ENCODE measurements at regions not wholly inside any gene's neighbourhood (a gene's known extent, or its start where the extent isn't known, plus 50 kb on each side); places are given as distances from the start of the nearest gene placed in this dataset.

- POLR2A ChIA-PET (ENCODE audit: partially characterized antibody), result no interaction called here
- no peaks in the 10 kb centered on the region for H3K9me3 ChIP-seq (ENCODE audit: insufficient read depth in 2 of 2, low read depth in 1 of 2, low read length in 1 of 2)
- FAIRE-seq, result no peak
- TF ChIP-seq CBX8 (IDR thresholded peaks at IDR 0.05; ENCODE audit: borderline replicate concordance, low read depth, low read length), result no peak
- no peak for TF ChIP-seq BACH1 (IDR thresholded peaks at IDR 0.05; ENCODE audit: low read length)
- no peak for TF ChIP-seq TCF12 (IDR thresholded peaks at IDR 0.05; ENCODE audit: low read depth, low read length)
- TF ChIP-seq EGR1 (IDR thresholded peaks at IDR 0.05; ENCODE audit: borderline replicate concordance, low read depth, low read length), result no peak
- TF ChIP-seq ASH2L (IDR thresholded peaks at IDR 0.05; ENCODE audit: low read length), result no peak
- TF ChIP-seq NANOG (IDR thresholded peaks at IDR 0.05; ENCODE audit: insufficient read depth, low read depth, low read length, poor library complexity, severe bottlenecking), result no peak
- TF ChIP-seq CTCF (IDR thresholded peaks at IDR 0.05; ENCODE audit: control extremely low read depth in 1 of 3, insufficient read depth in 1 of 3, low read depth in 1 of 3, low read length in 3 of 3), result no peak
- no peak for TF ChIP-seq EP300 (IDR thresholded peaks at IDR 0.05; ENCODE audit: borderline replicate concordance in 1 of 2, low read depth in 2 of 2, low read length in 2 of 2)
- H3K4me2 ChIP-seq (ENCODE audit: insufficient read depth in 1 of 2, low read depth in 2 of 2, low read length in 2 of 2), result no peak overlapping the region
- H2BK120ac ChIP-seq (replicated peaks; ENCODE audit: low read depth, low read length), result no peak overlapping the region
- H2BK5ac ChIP-seq (ENCODE audit: low read depth, low read length), result no peak overlapping the region
- CTCF ChIA-PET (ENCODE audit: partially characterized antibody), result no interaction called here
- H3K27me3 ChIP-seq (replicated peaks in 1 of 4; ENCODE audit: control insufficient read depth in 3 of 4, extremely low read depth in 1 of 4, insufficient read depth in 3 of 4, low read length in 3 of 4), result no peaks in the 10 kb centered on the region
- no peaks in the 10 kb centered on the region for H3K79me2 ChIP-seq (ENCODE audit: control insufficient read depth in 1 of 2, insufficient read depth in 2 of 2, low read length in 2 of 2)
- H3K14ac ChIP-seq (ENCODE audit: insufficient read length), result no peak overlapping the region
- no peak overlapping the region for H2AK5ac ChIP-seq (ENCODE audit: low read depth, low read length)
- DNase-seq (ENCODE audit: low read depth in 1 of 2, low spot score in 2 of 2), result no peak
- no peak overlapping the region for H3K23ac ChIP-seq (ENCODE audit: insufficient read length)
- no peaks in the 10 kb centered on the region for H3K23me2 ChIP-seq (ENCODE audit: low read depth, low read length)
- no peak overlapping the region for H3K4me3 ChIP-seq (ENCODE audit: extremely low read depth in 1 of 4, insufficient read depth in 2 of 4, low read depth in 3 of 4, low read length in 4 of 4)
- no peak overlapping the region for H4K5ac ChIP-seq (ENCODE audit: insufficient read length, low read depth, low read length)
- no peak overlapping the region for H2BK12ac ChIP-seq (ENCODE audit: low read depth, low read length)
- H3K27ac ChIP-seq (ENCODE audit: low read depth, low read length), result no peak overlapping the region
- no peak overlapping the region for H4K91ac ChIP-seq (replicated peaks; ENCODE audit: insufficient read length, low read length)
- 100% methylated on average over 2 of the region's 2 CpGs; no CpG with 5 or more reads in 1 of the 2 experiments for WGBS, 2 experiments (ENCODE audit: extremely low coverage in 1 of 2, insufficient coverage in 1 of 2, insufficient read length in 1 of 2, insufficient replicate concordance in 2 of 2, low coverage in 1 of 2, low lambda C conversion rate in 2 of 2, missing lambda C conversion rate in 1 of 2)
- H3K36me3 ChIP-seq (ENCODE audit: control insufficient read depth in 2 of 4, insufficient read depth in 4 of 4, low read length in 3 of 4), result no peaks in the 10 kb centered on the region
- no peak overlapping the region for H2AFZ ChIP-seq (ENCODE audit: low read length)
- H3K56ac ChIP-seq (replicated peaks; ENCODE audit: insufficient read length, low read depth, low read length), result no peak overlapping the region
- no peak overlapping the region for H3K9ac ChIP-seq (replicated peaks in 1 of 4; ENCODE audit: extremely low read depth in 1 of 4, low read depth in 3 of 4, low read length in 3 of 4)
- no peaks in the 10 kb centered on the region for H3K4me1 ChIP-seq (replicated peaks in 1 of 4; ENCODE audit: control insufficient read depth in 3 of 4, insufficient read depth in 4 of 4, low read length in 3 of 4)
- H2BK15ac ChIP-seq (ENCODE audit: low read length), result no peak overlapping the region
- H4K8ac ChIP-seq (ENCODE audit: extremely low read depth, insufficient read depth, low read length), result no peak overlapping the region
- H3K18ac ChIP-seq (ENCODE audit: extremely low read depth, low read length), result no peak overlapping the region
- no peaks in the 10 kb centered on the region for H4K20me1 ChIP-seq (replicated peaks in 1 of 2; ENCODE audit: control insufficient read depth in 1 of 2, insufficient read depth in 2 of 2, low read length in 2 of 2)
- no peak overlapping the region for H3K4ac ChIP-seq (replicated peaks; ENCODE audit: insufficient read length, low read depth, low read length)
- no peaks in the 10 kb centered on the region for H3K79me1 ChIP-seq (ENCODE audit: low read depth, low read length)
- H2BK20ac ChIP-seq (ENCODE audit: low read length), result no peak overlapping the region
Observed at GRCh38 chr2:123091471-123091870, 933.6 kb upstream of the CNTNAP5 start.
